HL-60 (cell line): ENCODE measurements at regions not wholly inside any gene's neighbourhood (a gene's known extent, or its start where the extent isn't known, plus 50 kb on each side); places are given as distances from the start of the nearest gene placed in this dataset.

Experiments
- DNase-seq, 2 experiments: peaks; one replicate each; pipeline ENCODE4 v3.0.0-alpha.2; 2010 to 2020; ENCODE audit warnings: low read depth in 1 of 2, low spot score in 1 of 2
- H3K27ac ChIP-seq: fragments of 250-450 bp; sonication (Bioruptor Pico); replicated peaks from 2 replicates; pipeline ENCODE4 v1.5.1; 2020; ENCODE audit warnings: mild to moderate bottlenecking, moderate library complexity
- H3K27me3 ChIP-seq: fragments of 250-450 bp; sonication (Bioruptor Pico); 2 replicates; pipeline ENCODE4 v1.5.1; 2021; ENCODE audit warnings: mild to moderate bottlenecking, moderate library complexity; ENCODE audit not compliant: insufficient read depth, poor library complexity, severe bottlenecking
- H3K4me3 ChIP-seq: replicated peaks from 2 replicates; pipeline ENCODE4 v1.5.1; 2011; ENCODE audit warnings: mild to moderate bottlenecking, control low read depth, low read length; ENCODE audit not compliant: insufficient read depth
- CTCF ChIP-seq: IDR thresholded peaks from one replicate; pipeline ENCODE4 v1.5.1; 2011; ENCODE audit warnings: low read length, control low read depth, inconsistent platforms; ENCODE audit not compliant: insufficient read depth
- GABPA ChIP-seq: IDR thresholded peaks from 2 replicates; pipeline ENCODE4 v1.6.1; 2012; ENCODE audit warnings: low read depth
- POLR2AphosphoS5 ChIP-seq: IDR thresholded peaks from 2 replicates; pipeline ENCODE4 v1.6.1; 2012; ENCODE audit warnings: low read depth
- REST ChIP-seq: IDR thresholded peaks from 2 replicates; pipeline ENCODE4 v1.6.1; 2012; ENCODE audit warnings: low read depth; ENCODE audit not compliant: insufficient replicate concordance
- SPI1 ChIP-seq: IDR thresholded peaks from 2 replicates; pipeline ENCODE4 v1.6.1; 2012; ENCODE audit warnings: low read depth, mild to moderate bottlenecking, borderline replicate concordance

- Histone ChIP-seq H3K27ac (no peak overlapping the region), H3K27me3 (no peaks in the 10 kb centered on the region), H3K4me3 (no peak overlapping the region)
- DNase-seq, result no peak
- no peak for TF ChIP-seq CTCF
- no peak for TF ChIP-seq POLR2AphosphoS5
These were observed 199.1 kb downstream of the MTRR start for GRCh38 chr5:8068078-8068477.

GRCh38 chr5:8070138-8070537 lies 201.2 kb downstream of the MTRR start:
- TF ChIP-seq SPI1 (no peak), REST (no peak), CTCF (no peak), POLR2AphosphoS5 (no peak), GABPA (no peak)
- no peak overlapping the region for H3K27ac ChIP-seq
- no peaks in the 10 kb centered on the region for H3K27me3 ChIP-seq
- no peak overlapping the region for H3K4me3 ChIP-seq
- DNase-seq, result no peak

GRCh38 chr5:8079056-8079455 lies 210.1 kb downstream of the MTRR start:
- H3K27me3 ChIP-seq, result no peaks in the 10 kb centered on the region
- no peak for DNase-seq
- no peak overlapping the region for H3K4me3 ChIP-seq
- TF ChIP-seq SPI1, result no peak
- no peak for TF ChIP-seq POLR2AphosphoS5
- TF ChIP-seq CTCF, result no peak
- TF ChIP-seq REST, result no peak
- TF ChIP-seq GABPA, result no peak
- H3K27ac ChIP-seq, result no peak overlapping the region

GRCh38 chr5:8081179-8081578 lies 212.2 kb downstream of the MTRR start:
- Histone ChIP-seq H3K27ac (no peak overlapping the region), H3K27me3 (no peaks in the 10 kb centered on the region), H3K4me3 (no peak overlapping the region)
- no peak for TF ChIP-seq GABPA
- TF ChIP-seq SPI1, result no peak
- no peak for TF ChIP-seq CTCF
- no peak for TF ChIP-seq REST
- TF ChIP-seq POLR2AphosphoS5, result no peak
- no peak for DNase-seq
